HCT116 (cell line): ENCODE measurements at regions not wholly inside any gene's neighbourhood (a gene's known extent, or its start where the extent isn't known, plus 50 kb on each side); places are given as distances from the start of the nearest gene placed in this dataset.

ENCODE experiments used
- ATAC-seq: fragments of 200-7000 bp; cut with Tn5 transposase; 2 replicates; pipeline ENCODE4 v1.9.1; 2020; ENCODE audit warnings: mild to moderate bottlenecking, moderate library complexity
- BruUV-seq: library from RNA; stranded (reverse); fragments of 400-500 nt; replicated peaks from 2 replicates; lab custom pipeline; 2021; lab: Mats Ljungman, UMichigan
- CTCF ChIA-PET: fragments of 300-600 bp; sonication (Branson Sonifier 250); formaldehyde crosslinking; loops from one replicate; lab custom pipeline; 2021; ENCODE audit warnings: antibody characterized with exemption; lab: Charles Lee
- POLR2A ChIA-PET: fragments of 300-600, 350-600 bp; sonication (Branson Sonifier 250); formaldehyde crosslinking; loops from one replicate; lab custom pipeline; 2021; ENCODE audit warnings: antibody characterized with exemption; lab: Charles Lee
- RAD21 ChIA-PET, 2 experiments: fragments of 300-600 bp; sonication (Branson Sonifier 250); formaldehyde crosslinking; loops; one replicate each; lab custom pipeline; 2023; ENCODE audit warnings: low total read pairs in 2 of 2; ENCODE audit not compliant: uncharacterized antibody in 2 of 2, unreplicated experiment in 2 of 2, low non-redundant PET in 1 of 2; lab: Charles Lee
- DNase-seq: peaks from one replicate; pipeline ENCODE4 v3.0.0-alpha.2; 2010; ENCODE audit warnings: low read depth, low spot score
- H2AFZ ChIP-seq: fragments of 200-600 bp; shearing (Covaris generic), sonication (generic); 2 replicates; pipeline ENCODE4 v1.6.1; 2017; ENCODE audit warnings: low read depth, mixed run types, mixed read lengths, antibody characterized with exemption, low read length; ENCODE audit not compliant: poor library complexity, severe bottlenecking
- H3K27ac ChIP-seq: 2 replicates; pipeline ENCODE4 v1.5.1; 2012; ENCODE audit warnings: low read depth, low read length
- H3K27me3 ChIP-seq: fragments of 200-600 bp; sonication (generic); 2 replicates; pipeline ENCODE4 v1.6.1; 2016; ENCODE audit warnings: mixed run types, low read length, mixed read lengths; ENCODE audit not compliant: insufficient read depth
- H3K36me3 ChIP-seq, 2 experiments: fragments of 200-500 bp in 1 of 2; fragments of 200-600 bp in 1 of 2; sonication (Bioruptor generic) in 1 of 2; sonication (generic) in 1 of 2; 2 replicates each; pipeline versions ENCODE4 v1.5.1 to v1.6.1; 2014 to 2016; ENCODE audit warnings: low read length in 2 of 2, inconsistent platforms in 1 of 2, mixed read lengths in 1 of 2, mixed run types in 1 of 2; ENCODE audit not compliant: insufficient read depth in 2 of 2, control insufficient read depth in 1 of 2
- H3K4me1 ChIP-seq, 2 experiments: fragments of 200-600 bp in 1 of 2; sonication (generic) in 1 of 2; 2 replicates each; pipeline versions ENCODE4 v1.5.1 to v1.6.1; 2012 to 2017; ENCODE audit warnings: low read length in 2 of 2, inconsistent platforms in 1 of 2, mild to moderate bottlenecking in 1 of 2, mixed read lengths in 1 of 2, mixed run types in 1 of 2, moderate library complexity in 1 of 2; ENCODE audit not compliant: insufficient read depth in 2 of 2, control insufficient read depth in 1 of 2
- H3K4me2 ChIP-seq: fragments of 200-600 bp; sonication (generic); 2 replicates; pipeline ENCODE4 v1.6.1; 2017; ENCODE audit warnings: mixed run types, low read length, mixed read lengths
- H3K4me3 ChIP-seq, 2 experiments: fragments of 200-600 bp in 1 of 2; sonication (generic) in 1 of 2; replicated peaks in 1 of 2; 2 replicates each; pipeline ENCODE4 v1.5.1; 2011 to 2016; ENCODE audit warnings: low read length in 2 of 2, control low read depth in 1 of 2, low read depth in 1 of 2, mild to moderate bottlenecking in 1 of 2, mixed read lengths in 1 of 2, mixed run types in 1 of 2
- H3K79me2 ChIP-seq: fragments of 200-600 bp; sonication (generic); 2 replicates; pipeline ENCODE4 v1.6.1; 2017; ENCODE audit warnings: mild to moderate bottlenecking, mixed run types, low read length, moderate library complexity, mixed read lengths; ENCODE audit not compliant: insufficient read depth
- H3K9ac ChIP-seq: fragments of 200-600 bp; sonication (generic); 2 replicates; pipeline ENCODE4 v1.6.1; 2016; ENCODE audit warnings: low read length, mixed read lengths
- H3K9me2 ChIP-seq: fragments of 200-600 bp; sonication (generic), shearing (Covaris generic); 2 replicates; pipeline ENCODE4 v1.6.1; 2017; ENCODE audit warnings: mixed run types, mild to moderate bottlenecking, moderate library complexity; ENCODE audit not compliant: insufficient read depth
- H3K9me3 ChIP-seq, 2 experiments: fragments of 200-500 bp in 1 of 2; fragments of 200-600 bp in 1 of 2; sonication (Bioruptor generic) in 1 of 2; sonication (generic) in 1 of 2; 2 replicates each; pipeline ENCODE4 v1.6.1; 2014 to 2017; ENCODE audit warnings: low read length in 2 of 2, mixed read lengths in 2 of 2, inconsistent platforms in 1 of 2, low read depth in 1 of 2, mild to moderate bottlenecking in 1 of 2, mixed run types in 1 of 2, moderate library complexity in 1 of 2; ENCODE audit not compliant: control insufficient read depth in 1 of 2, insufficient read depth in 1 of 2
- H4K20me1 ChIP-seq: fragments of 200-600 bp; sonication (generic), shearing (Covaris generic); 2 replicates; pipeline ENCODE4 v1.6.1; 2017; ENCODE audit warnings: mixed run types, mild to moderate bottlenecking, moderate library complexity; ENCODE audit not compliant: insufficient read depth
- CBX3 ChIP-seq: IDR thresholded peaks from 2 replicates; pipeline ENCODE4 v1.6.1; 2012; ENCODE audit warnings: low read depth
- CEBPB ChIP-seq: IDR thresholded peaks from 2 replicates; pipeline ENCODE4 v1.6.1; 2012; ENCODE audit warnings: low read depth
- EGR1 ChIP-seq: IDR thresholded peaks from 2 replicates; pipeline ENCODE4 v1.6.1; 2012; ENCODE audit warnings: low read depth
- ELF1 ChIP-seq: IDR thresholded peaks from 2 replicates; pipeline ENCODE4 v1.6.1; 2012; ENCODE audit warnings: low read depth, borderline replicate concordance
- EZH2 ChIP-seq: fragments of 200-600 bp; sonication (generic); IDR thresholded peaks from 2 replicates; pipeline ENCODE4 v1.6.1; 2017; ENCODE audit warnings: antibody characterized with exemption, mixed run types
- EZH2phosphoT487 ChIP-seq: fragments of 200-600 bp; IDR thresholded peaks from 2 replicates; pipeline ENCODE4 v1.6.1; 2018; ENCODE audit warnings: antibody characterized with exemption, borderline replicate concordance
- FOSL1 ChIP-seq: IDR thresholded peaks from 2 replicates; pipeline ENCODE4 v1.6.1; 2012; ENCODE audit warnings: low read depth
- JUND ChIP-seq: IDR thresholded peaks from 2 replicates; pipeline ENCODE4 v1.6.1; 2012
- MAX ChIP-seq: IDR thresholded peaks from 2 replicates; pipeline ENCODE4 v1.6.1; 2012
- POLR2A ChIP-seq: IDR thresholded peaks from 2 replicates; pipeline ENCODE4 v1.7.0; 2011; ENCODE audit warnings: borderline replicate concordance; ENCODE audit not compliant: insufficient read depth, insufficient read length; ENCODE audit errors: extremely low read depth
- POLR2AphosphoS5 ChIP-seq: IDR thresholded peaks from 2 replicates; pipeline ENCODE4 v1.6.1; 2011; ENCODE audit warnings: mild to moderate bottlenecking, low read depth, low read length, moderate library complexity
- RAD21 ChIP-seq: IDR thresholded peaks from 2 replicates; pipeline ENCODE4 v1.6.1; 2012; ENCODE audit warnings: low read depth, mild to moderate bottlenecking
- SIN3A ChIP-seq: IDR thresholded peaks from 2 replicates; pipeline ENCODE4 v1.6.1; 2012; ENCODE audit warnings: low read depth
- SRF ChIP-seq: IDR thresholded peaks from 2 replicates; pipeline ENCODE4 v1.6.1; 2012; ENCODE audit warnings: low read depth
- YY1 ChIP-seq: IDR thresholded peaks from 2 replicates; pipeline ENCODE4 v1.6.1; 2011; ENCODE audit warnings: low read length, low read depth, moderate library complexity, mild to moderate bottlenecking; ENCODE audit not compliant: insufficient replicate concordance; ENCODE audit errors: extremely low read depth
- ZBTB33 ChIP-seq: IDR thresholded peaks from 2 replicates; pipeline ENCODE4 v1.6.1; 2011; ENCODE audit warnings: mild to moderate bottlenecking, low read length, moderate library complexity; ENCODE audit not compliant: insufficient replicate concordance; ENCODE audit errors: extremely low read depth
- ZFX ChIP-seq: fragments of 450-650 bp; IDR thresholded peaks from 2 replicates; pipeline ENCODE4 v1.6.1; 2017
- ZNF274 ChIP-seq: fragments of 200-500 bp; sonication (Bioruptor generic); IDR thresholded peaks from 2 replicates; pipeline ENCODE4 v1.6.1; 2014; ENCODE audit warnings: mild to moderate bottlenecking, low read depth, low read length, inconsistent platforms
- intact Hi-C: fragments of 100-400 bp; cut with micrococcal nuclease; formaldehyde crosslinking; loops from 2 replicates; pipeline ENCODE4 v1.10.0; 2022
- TF ChIP-seq, protein P1 (sequence below), 3 experiments: fragments of 200-600 bp in 1 of 3; sonication (generic) in 1 of 3; IDR thresholded peaks in 2 of 3; conservative IDR thresholded peaks in 1 of 3; 2 replicates each; pipeline ENCODE4 v1.5.1; 2012 to 2017; ENCODE audit warnings: low read depth in 2 of 3, low read length in 2 of 3, antibody characterized with exemption in 1 of 3, borderline replicate concordance in 1 of 3, control low read depth in 1 of 3, mild to moderate bottlenecking in 1 of 3, mixed read lengths in 1 of 3, mixed run types in 1 of 3, moderate library complexity in 1 of 3; ENCODE audit not compliant: insufficient read depth in 1 of 3
- TF ChIP-seq, protein P2 (sequence below): IDR thresholded peaks from 2 replicates; pipeline ENCODE4 v1.6.1; 2012; ENCODE audit warnings: low read depth

- no peaks in the 10 kb centered on the region for H3K9me2 ChIP-seq
- CTCF ChIA-PET, result no interaction called here
- no TSS peak for BruUV-seq
Measured at GRCh38 chr6:121904559-121904958, 469.1 kb downstream of the GJA1 start.

More at GRCh38 chr6:121904559-121904958, 469.1 kb downstream of the GJA1 start:
- TF ChIP-seq EZH2 (no peak), SRF (no peak), FOSL1 (no peak), MAX (no peak), POLR2A (no peak), JUND (no peak), POLR2AphosphoS5 (no peak), ZNF274 (no peak), YY1 (no peak), CBX3 (no peak), ZBTB33 (no peak), ELF1 (no peak), CEBPB (no peak), SIN3A (no peak), RAD21 (no peak), ZFX (no peak), EGR1 (no peak), EZH2phosphoT487 (no peak)
- TF ChIP-seq, protein P1, sequence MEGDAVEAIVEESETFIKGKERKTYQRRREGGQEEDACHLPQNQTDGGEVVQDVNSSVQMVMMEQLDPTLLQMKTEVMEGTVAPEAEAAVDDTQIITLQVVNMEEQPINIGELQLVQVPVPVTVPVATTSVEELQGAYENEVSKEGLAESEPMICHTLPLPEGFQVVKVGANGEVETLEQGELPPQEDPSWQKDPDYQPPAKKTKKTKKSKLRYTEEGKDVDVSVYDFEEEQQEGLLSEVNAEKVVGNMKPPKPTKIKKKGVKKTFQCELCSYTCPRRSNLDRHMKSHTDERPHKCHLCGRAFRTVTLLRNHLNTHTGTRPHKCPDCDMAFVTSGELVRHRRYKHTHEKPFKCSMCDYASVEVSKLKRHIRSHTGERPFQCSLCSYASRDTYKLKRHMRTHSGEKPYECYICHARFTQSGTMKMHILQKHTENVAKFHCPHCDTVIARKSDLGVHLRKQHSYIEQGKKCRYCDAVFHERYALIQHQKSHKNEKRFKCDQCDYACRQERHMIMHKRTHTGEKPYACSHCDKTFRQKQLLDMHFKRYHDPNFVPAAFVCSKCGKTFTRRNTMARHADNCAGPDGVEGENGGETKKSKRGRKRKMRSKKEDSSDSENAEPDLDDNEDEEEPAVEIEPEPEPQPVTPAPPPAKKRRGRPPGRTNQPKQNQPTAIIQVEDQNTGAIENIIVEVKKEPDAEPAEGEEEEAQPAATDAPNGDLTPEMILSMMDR (IDR thresholded peaks at IDR 0.05 in 2 of 3, conservative IDR thresholded peaks at IDR 0.05 in 1 of 3; ENCODE audit: borderline replicate concordance in 1 of 3, insufficient read depth in 1 of 3, low read depth in 2 of 3, low read length in 2 of 3), result no peak
- TF ChIP-seq, protein P2, sequence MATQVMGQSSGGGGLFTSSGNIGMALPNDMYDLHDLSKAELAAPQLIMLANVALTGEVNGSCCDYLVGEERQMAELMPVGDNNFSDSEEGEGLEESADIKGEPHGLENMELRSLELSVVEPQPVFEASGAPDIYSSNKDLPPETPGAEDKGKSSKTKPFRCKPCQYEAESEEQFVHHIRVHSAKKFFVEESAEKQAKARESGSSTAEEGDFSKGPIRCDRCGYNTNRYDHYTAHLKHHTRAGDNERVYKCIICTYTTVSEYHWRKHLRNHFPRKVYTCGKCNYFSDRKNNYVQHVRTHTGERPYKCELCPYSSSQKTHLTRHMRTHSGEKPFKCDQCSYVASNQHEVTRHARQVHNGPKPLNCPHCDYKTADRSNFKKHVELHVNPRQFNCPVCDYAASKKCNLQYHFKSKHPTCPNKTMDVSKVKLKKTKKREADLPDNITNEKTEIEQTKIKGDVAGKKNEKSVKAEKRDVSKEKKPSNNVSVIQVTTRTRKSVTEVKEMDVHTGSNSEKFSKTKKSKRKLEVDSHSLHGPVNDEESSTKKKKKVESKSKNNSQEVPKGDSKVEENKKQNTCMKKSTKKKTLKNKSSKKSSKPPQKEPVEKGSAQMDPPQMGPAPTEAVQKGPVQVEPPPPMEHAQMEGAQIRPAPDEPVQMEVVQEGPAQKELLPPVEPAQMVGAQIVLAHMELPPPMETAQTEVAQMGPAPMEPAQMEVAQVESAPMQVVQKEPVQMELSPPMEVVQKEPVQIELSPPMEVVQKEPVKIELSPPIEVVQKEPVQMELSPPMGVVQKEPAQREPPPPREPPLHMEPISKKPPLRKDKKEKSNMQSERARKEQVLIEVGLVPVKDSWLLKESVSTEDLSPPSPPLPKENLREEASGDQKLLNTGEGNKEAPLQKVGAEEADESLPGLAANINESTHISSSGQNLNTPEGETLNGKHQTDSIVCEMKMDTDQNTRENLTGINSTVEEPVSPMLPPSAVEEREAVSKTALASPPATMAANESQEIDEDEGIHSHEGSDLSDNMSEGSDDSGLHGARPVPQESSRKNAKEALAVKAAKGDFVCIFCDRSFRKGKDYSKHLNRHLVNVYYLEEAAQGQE, result no peak
- H2AFZ ChIP-seq, result no peak overlapping the region
- no peak overlapping the region for H3K27ac ChIP-seq
- RAD21 ChIA-PET, result no interaction called here
- intact Hi-C loops, result no loop called here
- no peaks in the 10 kb centered on the region for H3K4me1 ChIP-seq
- H3K4me3 ChIP-seq, result no peak overlapping the region
- H3K36me3 ChIP-seq, result no peaks in the 10 kb centered on the region
- H3K9me3 ChIP-seq, result no peaks in the 10 kb centered on the region
- H3K4me2 ChIP-seq, result no peak overlapping the region
- no peak overlapping the region for H3K9ac ChIP-seq
- no peaks in the 10 kb centered on the region for H3K27me3 ChIP-seq
- DNase-seq (no peak), ATAC-seq (no peak)
- no peaks in the 10 kb centered on the region for H4K20me1 ChIP-seq
- no peaks in the 10 kb centered on the region for H3K79me2 ChIP-seq
- POLR2A ChIA-PET, result no interaction called here
